ENCODE measurements at regions not wholly inside any gene's neighbourhood (a gene's known extent, or its start where the extent isn't known, plus 50 kb on each side); places are given as distances from the start of the nearest gene placed in this dataset.
"Not testable (repeated sequence)": the region's sequence is repeated elsewhere in the genome, so short reads cannot be mapped to it uniquely, and the experiment has no call there.

GRCh38 chr9:41787951-41788350 is 341.3 kb downstream of the CNTNAP3B start:
- intact Hi-C loops (cut with DNase I); H3K9me3 ChIP-seq (ENCODE audit: control insufficient read depth, low read length); DNase-seq; ATAC-seq; H3K27ac ChIP-seq (ENCODE audit: low read length); H3K4me1 ChIP-seq (ENCODE audit: control insufficient read depth, insufficient read depth, low read length); H3K27me3 ChIP-seq (ENCODE audit: control insufficient read depth, insufficient read depth); H3K4me3 ChIP-seq (ENCODE audit: low read length): not testable (repeated sequence)
- WGBS: 78% methylated on average over 1 of the region's 1 CpG

GRCh38 chr9:41787270-41787669 is 342.0 kb downstream of the CNTNAP3B start:
- WGBS: 96% methylated on average over 2 of the region's 3 CpGs
- ATAC-seq; H3K27me3 ChIP-seq (ENCODE audit: control insufficient read depth, insufficient read depth); H3K27ac ChIP-seq (ENCODE audit: low read length); intact Hi-C loops (cut with DNase I); DNase-seq; H3K4me3 ChIP-seq (ENCODE audit: low read length); H3K9me3 ChIP-seq (ENCODE audit: control insufficient read depth, low read length); H3K4me1 ChIP-seq (ENCODE audit: control insufficient read depth, insufficient read depth, low read length): not testable (repeated sequence)

- H3K4me3 ChIP-seq (ENCODE audit: low read length); ATAC-seq; H3K9me3 ChIP-seq (ENCODE audit: control insufficient read depth, low read length); H3K27me3 ChIP-seq (ENCODE audit: control insufficient read depth, insufficient read depth); H3K4me1 ChIP-seq (ENCODE audit: control insufficient read depth, insufficient read depth, low read length); intact Hi-C loops (cut with DNase I); H3K27ac ChIP-seq (ENCODE audit: low read length); DNase-seq: not testable (repeated sequence)
- whole genome bisulfite sequencing: 90% methylated on average over 8 of the region's 9 CpGs
Measured at GRCh38 chr9:41784006-41784405, 345.2 kb downstream of the CNTNAP3B start.

GRCh38 chr9:41783070-41783810 is 346.0 kb downstream of the CNTNAP3B start:
- H3K4me1 ChIP-seq (ENCODE audit: control insufficient read depth, insufficient read depth, low read length); H3K27me3 ChIP-seq (ENCODE audit: control insufficient read depth, insufficient read depth); ATAC-seq; H3K4me3 ChIP-seq (ENCODE audit: low read length); H3K27ac ChIP-seq (ENCODE audit: low read length); intact Hi-C loops (cut with DNase I); H3K9me3 ChIP-seq (ENCODE audit: control insufficient read depth, low read length); DNase-seq: not testable (repeated sequence)
- 93% methylated on average over 22 of the region's 29 CpGs for WGBS

GRCh38 chr9:41781899-41782298 is 347.3 kb downstream of the CNTNAP3B start:
- H3K4me1 ChIP-seq (ENCODE audit: control insufficient read depth, insufficient read depth, low read length); H3K27me3 ChIP-seq (ENCODE audit: control insufficient read depth, insufficient read depth); H3K9me3 ChIP-seq (ENCODE audit: control insufficient read depth, low read length); H3K4me3 ChIP-seq (ENCODE audit: low read length); DNase-seq; H3K27ac ChIP-seq (ENCODE audit: low read length); ATAC-seq; intact Hi-C loops (cut with DNase I): not testable (repeated sequence)
- 97% methylated on average over 2 of the region's 2 CpGs for whole genome bisulfite sequencing

- H3K27ac ChIP-seq (ENCODE audit: low read length); H3K4me3 ChIP-seq (ENCODE audit: low read length); ATAC-seq; intact Hi-C loops (cut with DNase I); H3K9me3 ChIP-seq (ENCODE audit: control insufficient read depth, low read length); H3K27me3 ChIP-seq (ENCODE audit: control insufficient read depth, insufficient read depth); H3K4me1 ChIP-seq (ENCODE audit: control insufficient read depth, insufficient read depth, low read length): not testable (repeated sequence)
- 26% methylated on average over 14 of the region's 17 CpGs for WGBS
- peak; percentile 23 to 60 (median 55) for DNase-seq
Measured at GRCh38 chr9:41779897-41780406, 349.3 kb downstream of the CNTNAP3B start.

- H3K27me3 ChIP-seq (ENCODE audit: control insufficient read depth, insufficient read depth); H3K27ac ChIP-seq (ENCODE audit: low read length); H3K4me1 ChIP-seq (ENCODE audit: control insufficient read depth, insufficient read depth, low read length); DNase-seq; intact Hi-C loops (cut with DNase I); H3K4me3 ChIP-seq (ENCODE audit: low read length); H3K9me3 ChIP-seq (ENCODE audit: control insufficient read depth, low read length); ATAC-seq: not testable (repeated sequence)
- 88% methylated on average over 15 of the region's 15 CpGs for WGBS
Measured at GRCh38 chr9:41779192-41779591, 350.0 kb downstream of the CNTNAP3B start.

GRCh38 chr9:41778535-41779071 is 350.6 kb downstream of the CNTNAP3B start:
- H3K27me3 ChIP-seq (ENCODE audit: control insufficient read depth, insufficient read depth); H3K4me1 ChIP-seq (ENCODE audit: control insufficient read depth, insufficient read depth, low read length); H3K4me3 ChIP-seq (ENCODE audit: low read length); ATAC-seq; DNase-seq; H3K27ac ChIP-seq (ENCODE audit: low read length); H3K9me3 ChIP-seq (ENCODE audit: control insufficient read depth, low read length); intact Hi-C loops (cut with DNase I): not testable (repeated sequence)
- 98% methylated on average over 38 of the region's 38 CpGs for WGBS

GRCh38 chr9:41777536-41777935 is 351.7 kb downstream of the CNTNAP3B start:
- H3K4me1 ChIP-seq (ENCODE audit: control insufficient read depth, insufficient read depth, low read length); H3K27ac ChIP-seq (ENCODE audit: low read length); H3K9me3 ChIP-seq (ENCODE audit: control insufficient read depth, low read length); H3K27me3 ChIP-seq (ENCODE audit: control insufficient read depth, insufficient read depth); intact Hi-C loops (cut with DNase I); H3K4me3 ChIP-seq (ENCODE audit: low read length); ATAC-seq; DNase-seq: not testable (repeated sequence)
- WGBS: 80% methylated on average over 6 of the region's 10 CpGs

- H3K4me3 ChIP-seq (ENCODE audit: low read length); intact Hi-C loops (cut with DNase I); DNase-seq; ATAC-seq; H3K27me3 ChIP-seq (ENCODE audit: control insufficient read depth, insufficient read depth); H3K9me3 ChIP-seq (ENCODE audit: control insufficient read depth, low read length); H3K27ac ChIP-seq (ENCODE audit: low read length); H3K4me1 ChIP-seq (ENCODE audit: control insufficient read depth, insufficient read depth, low read length): not testable (repeated sequence)
- WGBS: 72% methylated on average over 5 of the region's 7 CpGs
Measured at GRCh38 chr9:41772541-41772940, 356.7 kb downstream of the CNTNAP3B start.

GRCh38 chr9:41771693-41772092 is 357.5 kb downstream of the CNTNAP3B start:
- H3K27me3 ChIP-seq (ENCODE audit: control insufficient read depth, insufficient read depth); H3K27ac ChIP-seq (ENCODE audit: low read length); ATAC-seq; DNase-seq; H3K4me3 ChIP-seq (ENCODE audit: low read length); H3K4me1 ChIP-seq (ENCODE audit: control insufficient read depth, insufficient read depth, low read length); H3K9me3 ChIP-seq (ENCODE audit: control insufficient read depth, low read length); intact Hi-C loops (cut with DNase I): not testable (repeated sequence)
- WGBS: 80% methylated on average over 5 of the region's 12 CpGs

All from right cardiac atrium (tissue), 5 donors.